Smooth muscle cell (in vitro differentiated cells): ENCODE measurements at regions not wholly inside any gene's neighbourhood (a gene's known extent, or its start where the extent isn't known, plus 50 kb on each side); places are given as distances from the start of the nearest gene placed in this dataset.

Experiments used
- DNase-seq: peaks from one replicate; lab custom pipeline; 2025; ENCODE audit not compliant: unreplicated experiment; lab: John Stamatoyannopoulos, UW
- H2AFZ ChIP-seq: fragments of 200-600 bp; sonication (generic); 2 replicates; pipeline ENCODE4 v1.6.0; 2016; ENCODE audit warnings: antibody characterized with exemption, low read depth, mild to moderate bottlenecking
- H3F3A ChIP-seq: fragments of 200-600 bp; sonication (generic); 2 replicates; pipeline ENCODE4 v1.6.0; 2017; ENCODE audit warnings: antibody characterized with exemption, low read depth
- H3K27ac ChIP-seq: fragments of 200-600 bp; sonication (generic); 2 replicates; pipeline ENCODE4 v1.5.1; 2016; ENCODE audit warnings: low read depth, mild to moderate bottlenecking
- H3K27me3 ChIP-seq: fragments of 200-600 bp; sonication (generic); 2 replicates; pipeline ENCODE4 v1.6.1; 2016; ENCODE audit warnings: low read depth, mild to moderate bottlenecking
- H3K36me3 ChIP-seq: fragments of 200-600 bp; sonication (generic); 2 replicates; pipeline ENCODE4 v1.5.1; 2016; ENCODE audit warnings: low read depth
- H3K4me1 ChIP-seq: fragments of 200-600 bp; sonication (generic); 2 replicates; pipeline ENCODE4 v1.5.1; 2016; ENCODE audit warnings: low read depth
- H3K4me2 ChIP-seq: fragments of 200-600 bp; sonication (generic); 2 replicates; pipeline ENCODE4 v1.6.0; 2016; ENCODE audit warnings: mild to moderate bottlenecking
- H3K4me3 ChIP-seq: fragments of 200-600 bp; sonication (generic); 2 replicates; pipeline ENCODE4 v1.5.1; 2016; ENCODE audit warnings: mild to moderate bottlenecking
- H3K79me2 ChIP-seq: fragments of 200-600 bp; sonication (generic); 2 replicates; pipeline ENCODE4 v1.6.0; 2016; ENCODE audit warnings: low read depth, mild to moderate bottlenecking
- H3K9ac ChIP-seq: fragments of 200-600 bp; sonication (generic); 2 replicates; pipeline ENCODE4 v1.6.0; 2016; ENCODE audit warnings: low read depth
- H3K9me3 ChIP-seq: fragments of 200-600 bp; sonication (generic); replicated peaks from 2 replicates; pipeline ENCODE4 v1.5.1; 2016; ENCODE audit warnings: low read depth
- H4K20me1 ChIP-seq: fragments of 200-600 bp; sonication (generic); 2 replicates; pipeline ENCODE4 v1.6.0; 2016; ENCODE audit warnings: low read depth
- CTCF ChIP-seq: fragments of 200-600 bp; sonication (generic); IDR thresholded peaks from 2 replicates; pipeline ENCODE4 v1.5.1; 2017; ENCODE audit warnings: borderline replicate concordance, mild to moderate bottlenecking, antibody characterized with exemption; ENCODE audit not compliant: insufficient read depth, poor library complexity, severe bottlenecking
- WGBS: methylation state at CpG from one replicate; pipeline ENCODE4 v1.1.7; 2016; ENCODE audit warnings: low lambda C conversion rate; 5-methylcytosine and 5-hydroxymethylcytosine counted together

GRCh38 chr3:132879656-132880055 is 157.4 kb upstream of the NPHP3 start:
- TF ChIP-seq CTCF, result no peak
- Histone ChIP-seq H3K4me3 (no peak overlapping the region), H3K9me3 (no peaks in the 10 kb centered on the region), H3K9ac (no peak overlapping the region), H3K36me3 (no peaks in the 10 kb centered on the region), H3K4me2 (no peak overlapping the region), H3K27ac (peak overlapping the region; percentile 53), H3F3A (no peaks in the 10 kb centered on the region), H3K27me3 (no peaks in the 10 kb centered on the region), H3K4me1 (no peaks in the 10 kb centered on the region), H3K79me2 (no peaks in the 10 kb centered on the region), H4K20me1 (no peaks in the 10 kb centered on the region), H2AFZ (no peak overlapping the region)
- no peak for DNase-seq

- Histone ChIP-seq H3K27me3 (no peaks in the 10 kb centered on the region), H3K36me3 (no peaks in the 10 kb centered on the region), H4K20me1 (no peaks in the 10 kb centered on the region), H3K4me2 (no peak overlapping the region), H3K4me3 (no peak overlapping the region), H3K4me1 (no peaks in the 10 kb centered on the region), H2AFZ (no peak overlapping the region), H3K27ac (no peak overlapping the region), H3K79me2 (no peaks in the 10 kb centered on the region), H3K9ac (no peak overlapping the region), H3F3A (no peaks in the 10 kb centered on the region), H3K9me3 (no peaks in the 10 kb centered on the region)
- DNase-seq, result no peak
- WGBS, result 72% methylated on average over 1 of the region's 1 CpG
- TF ChIP-seq CTCF, result no peak
These were observed 152.5 kb upstream of the NPHP3 start for GRCh38 chr3:132874701-132875100.

GRCh38 chr3:132872711-132873110 is 150.5 kb upstream of the NPHP3 start:
- no peak overlapping the region for H3K27ac ChIP-seq
- 57% methylated on average over 1 of the region's 1 CpG for WGBS
- H3K79me2 ChIP-seq, result no peaks in the 10 kb centered on the region
- no peak for TF ChIP-seq CTCF
- no peaks in the 10 kb centered on the region for H3K36me3 ChIP-seq
- no peak overlapping the region for H3K4me3 ChIP-seq
- H3F3A ChIP-seq, result no peaks in the 10 kb centered on the region
- no peaks in the 10 kb centered on the region for H3K27me3 ChIP-seq
- no peak overlapping the region for H2AFZ ChIP-seq
- H3K9ac ChIP-seq, result no peak overlapping the region
- H3K4me1 ChIP-seq, result no peaks in the 10 kb centered on the region
- H3K4me2 ChIP-seq, result no peak overlapping the region
- H3K9me3 ChIP-seq, result no peaks in the 10 kb centered on the region
- no peaks in the 10 kb centered on the region for H4K20me1 ChIP-seq
- no peak for DNase-seq

GRCh38 chr3:132871956-132872355 is 149.7 kb upstream of the NPHP3 start:
- no peak overlapping the region for H2AFZ ChIP-seq
- H3K79me2 ChIP-seq, result no peaks in the 10 kb centered on the region
- H3F3A ChIP-seq, result no peaks in the 10 kb centered on the region
- H3K27me3 ChIP-seq, result no peaks in the 10 kb centered on the region
- no peaks in the 10 kb centered on the region for H3K36me3 ChIP-seq
- H3K4me2 ChIP-seq, result no peak overlapping the region
- 92% methylated on average over 4 of the region's 4 CpGs for WGBS
- H3K4me3 ChIP-seq, result no peak overlapping the region
- no peak for DNase-seq
- TF ChIP-seq CTCF, result no peak
- H3K27ac ChIP-seq, result no peak overlapping the region
- H3K4me1 ChIP-seq, result no peaks in the 10 kb centered on the region
- H3K9me3 ChIP-seq, result no peaks in the 10 kb centered on the region
- H3K9ac ChIP-seq, result no peak overlapping the region
- H4K20me1 ChIP-seq, result no peaks in the 10 kb centered on the region
